Muscle of leg (tissue), 3 donors: ENCODE measurements at regions not wholly inside any gene's neighbourhood (a gene's known extent, or its start where the extent isn't known, plus 50 kb on each side); places are given as distances from the start of the nearest gene placed in this dataset.
"Not testable (repeated sequence)": the region's sequence is repeated elsewhere in the genome, so short reads cannot be mapped to it uniquely, and the experiment has no call there.

ENCODE experiments used
- DNase-seq: peaks from one replicate; pipeline ENCODE4 v3.0.0; 2013
- H3K27ac ChIP-seq: one replicate; pipeline ENCODE4 v1.5.1; 2013; ENCODE audit warnings: mild to moderate bottlenecking, low read length, control low read depth
- H3K27me3 ChIP-seq: one replicate; pipeline ENCODE4 v1.6.1; 2013; ENCODE audit warnings: low read length; ENCODE audit not compliant: control insufficient read depth, insufficient read depth
- H3K36me3 ChIP-seq: one replicate; pipeline ENCODE4 v1.6.1; 2013; ENCODE audit warnings: low read length; ENCODE audit not compliant: control insufficient read depth, insufficient read depth
- H3K4me1 ChIP-seq: one replicate; pipeline ENCODE4 v1.6.1; 2013; ENCODE audit warnings: low read length; ENCODE audit not compliant: control insufficient read depth, insufficient read depth
- H3K4me3 ChIP-seq: one replicate; pipeline ENCODE4 v1.5.1; 2013; ENCODE audit warnings: low read length, control low read depth
- H3K9me3 ChIP-seq: replicated peaks from 2 replicates; pipeline ENCODE4 v1.6.1; 2013; ENCODE audit warnings: low read depth, low read length; ENCODE audit not compliant: control insufficient read depth
- WGBS: methylation state at CpG from one replicate; pipeline ENCODE4 v1.1.5; 2013; ENCODE audit warnings: missing lambda C conversion rate; ENCODE audit not compliant: insufficient coverage; 5-methylcytosine and 5-hydroxymethylcytosine counted together

GRCh38 chr2:111484097-111484496, 363.4 kb downstream of the BCL2L11 start:
- not testable (repeated sequence) for H3K27ac ChIP-seq, H3K4me3 ChIP-seq, H3K36me3 ChIP-seq, H3K27me3 ChIP-seq, H3K9me3 ChIP-seq, DNase-seq, H3K4me1 ChIP-seq
- no CpG with 5 or more reads among the region's 3 CpGs for WGBS

- not testable (repeated sequence) for H3K4me3 ChIP-seq, H3K36me3 ChIP-seq, H3K27ac ChIP-seq, H3K9me3 ChIP-seq, DNase-seq, H3K27me3 ChIP-seq, H3K4me1 ChIP-seq
- no CpG with 5 or more reads among the region's 1 CpG for WGBS
These were observed 365.2 kb downstream of the BCL2L11 start for GRCh38 chr2:111485895-111486294.

- H3K36me3 ChIP-seq, H3K27me3 ChIP-seq, H3K9me3 ChIP-seq, H3K4me1 ChIP-seq, H3K27ac ChIP-seq, H3K4me3 ChIP-seq, DNase-seq: not testable (repeated sequence)
- WGBS, result no CpG with 5 or more reads among the region's 4 CpGs
These were observed 367.7 kb downstream of the BCL2L11 start for GRCh38 chr2:111488451-111488850.

GRCh38 chr2:111489460-111489859, 368.7 kb downstream of the BCL2L11 start:
- not testable (repeated sequence) for H3K27me3 ChIP-seq, H3K27ac ChIP-seq, H3K4me1 ChIP-seq, H3K4me3 ChIP-seq, DNase-seq, H3K36me3 ChIP-seq, H3K9me3 ChIP-seq
- WGBS, result no CpG with 5 or more reads among the region's 1 CpG

- not testable (repeated sequence) for H3K27ac ChIP-seq, DNase-seq, H3K9me3 ChIP-seq, H3K27me3 ChIP-seq, H3K4me3 ChIP-seq, H3K4me1 ChIP-seq, H3K36me3 ChIP-seq
- WGBS, result no CpG with 5 or more reads among the region's 3 CpGs
These were observed 370.5 kb downstream of the BCL2L11 start for GRCh38 chr2:111491181-111491580.

- H3K4me1 ChIP-seq, H3K4me3 ChIP-seq, H3K36me3 ChIP-seq, H3K9me3 ChIP-seq, DNase-seq, H3K27ac ChIP-seq, H3K27me3 ChIP-seq: not testable (repeated sequence)
- no CpG with 5 or more reads among the region's 4 CpGs for WGBS
These were observed 370.9 kb downstream of the BCL2L11 start for GRCh38 chr2:111491614-111492013.

- H3K27ac ChIP-seq, result peak overlapping the region; percentile 82
- not testable (repeated sequence) for H3K4me1 ChIP-seq, DNase-seq, H3K27me3 ChIP-seq, H3K36me3 ChIP-seq, H3K9me3 ChIP-seq
- peak overlapping the region; percentile 24 for H3K4me3 ChIP-seq
- no CpG with 5 or more reads among the region's 20 CpGs for WGBS
These were observed 372.4 kb downstream of the BCL2L11 start for GRCh38 chr2:111492995-111493719.

GRCh38 chr2:111493720-111494078, 373.0 kb downstream of the BCL2L11 start:
- H3K4me3 ChIP-seq, result peak overlapping the region; percentile 24

GRCh38 chr2:111494288-111494980, 373.7 kb downstream of the BCL2L11 start:
- WGBS, result no CpG with 5 or more reads among the region's 14 CpGs
- Histone ChIP-seq H3K4me3 (peak overlapping the region; percentile 24), H3K27ac (peak overlapping the region; percentile 67)
- not testable (repeated sequence) for H3K9me3 ChIP-seq, H3K36me3 ChIP-seq, H3K4me1 ChIP-seq, DNase-seq, H3K27me3 ChIP-seq

More at GRCh38 chr2:111493720-111494078, 373.0 kb downstream of the BCL2L11 start:
- DNase-seq, result peak; percentile 17
- H3K27ac ChIP-seq, result peak overlapping the region; percentile 82
- H3K36me3 ChIP-seq, H3K9me3 ChIP-seq, H3K27me3 ChIP-seq, H3K4me1 ChIP-seq: not testable (repeated sequence)
- no CpG with 5 or more reads among the region's 5 CpGs for WGBS

GRCh38 chr2:111494981-111495315, 374.2 kb downstream of the BCL2L11 start:
- not testable (repeated sequence) for H3K9me3 ChIP-seq, H3K27me3 ChIP-seq, DNase-seq, H3K4me1 ChIP-seq, H3K36me3 ChIP-seq
- Histone ChIP-seq H3K27ac (peak overlapping the region; percentile 67), H3K4me3 (peak overlapping the region; percentile 24)
- WGBS, result no CpG with 5 or more reads among the region's 7 CpGs
